ENCODE measurements at regions not wholly inside any gene's neighbourhood (a gene's known extent, or its start where the extent isn't known, plus 50 kb on each side); places are given as distances from the start of the nearest gene placed in this dataset.

GRCh38 chr2:147100406-147101035 is 744.3 kb upstream of the ACVR2A start:
- Mint-ChIP-seq H3K27me3 (no peaks in the 10 kb centered on the region), H3K4me3 (no peak overlapping the region), H3K4me1 (no peaks in the 10 kb centered on the region), H3K27ac (no peak overlapping the region), H3K9me3 (ENCODE audit: insufficient read depth) (no peaks in the 10 kb centered on the region)
- no peak for TF ChIP-seq EZH2 (IDR thresholded peaks at IDR 0.05; ENCODE audit: borderline replicate concordance, insufficient read depth, low read depth, low read length, poor library complexity, severe bottlenecking)
- no peak for TF ChIP-seq CTCF (IDR thresholded peaks at IDR 0.05)
- ATAC-seq (ENCODE audit: low read depth) (no peak), DNase-seq (no peak)
- Histone ChIP-seq H4K20me1 (ENCODE audit: control insufficient read depth, insufficient read depth, low read length, poor library complexity, severe bottlenecking) (no peaks in the 10 kb centered on the region), H3K27me3 (replicated peaks in 1 of 4; ENCODE audit: control extremely low read depth in 1 of 4, control insufficient read depth in 3 of 4, insufficient read depth in 4 of 4, low read length in 3 of 4) (no peaks in the 10 kb centered on the region), H3K27ac (ENCODE audit: low read length in 2 of 2) (no peak overlapping the region), H3K79me2 (ENCODE audit: control insufficient read depth, insufficient read depth, low read length) (no peaks in the 10 kb centered on the region), H3K4me2 (replicated peaks; ENCODE audit: low read depth, low read length, poor library complexity, severe bottlenecking) (no peak overlapping the region), H3K9me3 (ENCODE audit: control extremely low read depth in 1 of 3, control insufficient read depth in 2 of 3, insufficient read depth in 1 of 3, low read length in 2 of 3) (no peaks in the 10 kb centered on the region), H3K4me3 (ENCODE audit: control extremely low read depth in 1 of 5, extremely low read depth in 1 of 5, insufficient read depth in 1 of 5, low read depth in 2 of 5, low read length in 4 of 5) (no peak overlapping the region), H3K36me3 (replicated peaks in 1 of 2; ENCODE audit: control extremely low read depth in 1 of 2, control insufficient read depth in 1 of 2, extremely low read depth in 1 of 2, insufficient read depth in 2 of 2, low read length in 1 of 2) (no peaks in the 10 kb centered on the region), H3K4me1 (ENCODE audit: control insufficient read depth in 2 of 2, insufficient read depth in 2 of 2, low read length in 2 of 2) (no peaks in the 10 kb centered on the region), H2AFZ (ENCODE audit: insufficient read depth, low read depth, low read length, poor library complexity, severe bottlenecking) (no peak overlapping the region), H3K9ac (ENCODE audit: low read length) (no peak overlapping the region)
- ChIA-PET CTCF (no interaction called here), POLR2A (no interaction called here)
- intact Hi-C loops (cut with micrococcal nuclease) = no loop called here

- H3K4me3 Mint-ChIP-seq = no peak overlapping the region
- Histone ChIP-seq H3K79me2 (ENCODE audit: control insufficient read depth, insufficient read depth, low read length) (no peaks in the 10 kb centered on the region), H2AFZ (ENCODE audit: insufficient read depth, low read depth, low read length, poor library complexity, severe bottlenecking) (no peak overlapping the region)
Observed at GRCh38 chr2:147099845-147100244, 745.0 kb upstream of the ACVR2A start.

More at GRCh38 chr2:147099845-147100244, 745.0 kb upstream of the ACVR2A start:
- H3K4me2 ChIP-seq (replicated peaks; ENCODE audit: low read depth, low read length, poor library complexity, severe bottlenecking) = no peak overlapping the region
- intact Hi-C loops (cut with micrococcal nuclease) = no loop called here
- H3K4me3 ChIP-seq (ENCODE audit: control extremely low read depth in 1 of 5, extremely low read depth in 1 of 5, insufficient read depth in 1 of 5, low read depth in 2 of 5, low read length in 4 of 5) = no peak overlapping the region
- H3K27ac Mint-ChIP-seq = no peak overlapping the region
- WGBS (ENCODE audit: insufficient coverage) = no CpG with 5 or more reads among the region's 2 CpGs
- H3K36me3 ChIP-seq (replicated peaks in 1 of 2; ENCODE audit: control extremely low read depth in 1 of 2, control insufficient read depth in 1 of 2, extremely low read depth in 1 of 2, insufficient read depth in 2 of 2, low read length in 1 of 2) = no peaks in the 10 kb centered on the region
- ChIA-PET POLR2A (no interaction called here), CTCF (no interaction called here)
- H3K27me3 ChIP-seq (replicated peaks in 1 of 4; ENCODE audit: control extremely low read depth in 1 of 4, control insufficient read depth in 3 of 4, insufficient read depth in 4 of 4, low read length in 3 of 4) = no peaks in the 10 kb centered on the region
- H3K27ac ChIP-seq (ENCODE audit: low read length in 2 of 2) = no peak overlapping the region
- H3K4me1 ChIP-seq (ENCODE audit: control insufficient read depth in 2 of 2, insufficient read depth in 2 of 2, low read length in 2 of 2) = no peaks in the 10 kb centered on the region
- no peak for ATAC-seq (ENCODE audit: low read depth)
- no peaks in the 10 kb centered on the region for H3K9me3 ChIP-seq (ENCODE audit: control extremely low read depth in 1 of 3, control insufficient read depth in 2 of 3, insufficient read depth in 1 of 3, low read length in 2 of 3)
- H3K9ac ChIP-seq (ENCODE audit: low read length) = no peak overlapping the region
- no peak for TF ChIP-seq CTCF (IDR thresholded peaks at IDR 0.05)
- no peak for TF ChIP-seq EZH2 (IDR thresholded peaks at IDR 0.05; ENCODE audit: borderline replicate concordance, insufficient read depth, low read depth, low read length, poor library complexity, severe bottlenecking)
- H3K9me3 Mint-ChIP-seq (ENCODE audit: insufficient read depth) = no peaks in the 10 kb centered on the region
- H3K27me3 Mint-ChIP-seq = no peaks in the 10 kb centered on the region
- no peaks in the 10 kb centered on the region for H4K20me1 ChIP-seq (ENCODE audit: control insufficient read depth, insufficient read depth, low read length, poor library complexity, severe bottlenecking)
- H3K4me1 Mint-ChIP-seq = no peaks in the 10 kb centered on the region
- no peak for DNase-seq
